GM19023 (cell line): ENCODE measurements at regions not wholly inside any gene's neighbourhood (a gene's known extent, or its start where the extent isn't known, plus 50 kb on each side); places are given as distances from the start of the nearest gene placed in this dataset.
"Not testable (repeated sequence)": the region's sequence is repeated elsewhere in the genome, so short reads cannot be mapped to it uniquely, and the experiment has no call there.

Experiments
- ATAC-seq: cut with Tn5 transposase; IDR thresholded peaks from one replicate; pipeline ENCODE4 v1.9.1; 2021; ENCODE audit warnings: mild to moderate bottlenecking, moderate library complexity; ENCODE audit not compliant: unreplicated experiment

- no peak for ATAC-seq
Measured at GRCh38 chr6:141202626-141203025, 930.1 kb upstream of the GJE1 start.

GRCh38 chr6:141199074-141199473 lies 933.7 kb upstream of the GJE1 start:
- ATAC-seq, result no peak

- peak; percentile 53 for ATAC-seq
Measured at GRCh38 chr6:141195251-141195832, 937.4 kb upstream of the GJE1 start.

GRCh38 chr6:141183368-141183767 lies 949.4 kb upstream of the GJE1 start:
- ATAC-seq, result no peak

- ATAC-seq, result not testable (repeated sequence)
Measured at GRCh38 chr6:141175458-141175857, 957.3 kb upstream of the GJE1 start.

- ATAC-seq, result no peak
Measured at GRCh38 chr6:141174932-141175331, 957.8 kb upstream of the GJE1 start.

- ATAC-seq, result no peak
Measured at GRCh38 chr6:141173529-141173928, 959.2 kb upstream of the GJE1 start.

GRCh38 chr6:141169419-141169818 lies 963.3 kb upstream of the GJE1 start:
- no peak for ATAC-seq

GRCh38 chr6:141167945-141168344 lies 964.8 kb upstream of the GJE1 start:
- no peak for ATAC-seq

GRCh38 chr6:141165002-141165665 lies 967.6 kb upstream of the GJE1 start:
- no peak for ATAC-seq

GRCh38 chr6:141164042-141164743 lies 968.5 kb upstream of the GJE1 start:
- ATAC-seq, result no peak

GRCh38 chr6:141163107-141163506 lies 969.6 kb upstream of the GJE1 start:
- no peak for ATAC-seq

GRCh38 chr6:141158740-141159139 lies 974.0 kb upstream of the GJE1 start:
- no peak for ATAC-seq

- ATAC-seq, result no peak
Measured at GRCh38 chr6:141153563-141153962, 979.2 kb upstream of the GJE1 start.

- no peak for ATAC-seq
Measured at GRCh38 chr6:141152951-141153350, 979.8 kb upstream of the GJE1 start.

GRCh38 chr6:141151710-141152417 lies 980.9 kb upstream of the GJE1 start:
- no peak for ATAC-seq

- no peak for ATAC-seq
Measured at GRCh38 chr6:141141870-141142269, 990.9 kb upstream of the GJE1 start.

- no peak for ATAC-seq
Measured at GRCh38 chr6:141140905-141141304, 991.8 kb upstream of the GJE1 start.

GRCh38 chr6:141139461-141139860 lies 993.3 kb upstream of the GJE1 start:
- no peak for ATAC-seq

GRCh38 chr6:141134723-141135122 lies 998.0 kb upstream of the GJE1 start:
- ATAC-seq, result no peak

- no peak for ATAC-seq
Measured at GRCh38 chr6:141133836-141134235, 998.9 kb upstream of the GJE1 start.

- no peak for ATAC-seq
Measured at GRCh38 chr6:141133346-141133745, 999.4 kb upstream of the GJE1 start.
